GM21515 (cell line): ENCODE measurements at regions not wholly inside any gene's neighbourhood (a gene's known extent, or its start where the extent isn't known, plus 50 kb on each side); places are given as distances from the start of the nearest gene placed in this dataset.

Experiments used
- ATAC-seq: cut with Tn5 transposase; IDR thresholded peaks from one replicate; pipeline ENCODE4 v1.9.1; 2021; ENCODE audit not compliant: unreplicated experiment

DNA sequence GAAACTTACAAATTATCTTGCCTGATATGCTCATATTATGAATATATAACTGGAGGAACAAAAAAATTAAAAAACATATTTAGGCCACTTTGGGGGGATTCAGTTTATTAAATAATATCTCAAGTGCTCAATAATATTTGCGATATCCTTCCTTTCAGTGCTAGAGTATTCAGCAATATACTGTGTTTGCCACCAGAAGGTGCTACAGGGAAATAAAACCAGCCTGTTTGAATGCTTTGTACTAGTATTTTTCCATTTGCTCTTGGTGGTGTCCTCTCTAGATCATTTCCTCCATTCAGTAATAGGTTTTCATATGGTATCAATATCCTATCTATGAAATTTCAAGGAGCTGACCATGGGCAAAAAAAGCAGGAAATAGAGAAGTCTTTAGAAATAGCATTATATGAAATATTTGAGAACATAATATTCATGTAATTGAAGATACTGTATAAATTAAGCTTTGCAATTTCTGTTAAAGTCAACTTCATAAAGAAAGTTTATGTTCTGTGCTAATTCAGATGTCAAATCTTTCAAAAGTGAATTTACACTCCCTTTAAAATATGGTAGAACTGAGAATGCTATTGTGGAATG is 106.2 kb upstream of the NAV3 start:
- ATAC-seq = no peak

DNA sequence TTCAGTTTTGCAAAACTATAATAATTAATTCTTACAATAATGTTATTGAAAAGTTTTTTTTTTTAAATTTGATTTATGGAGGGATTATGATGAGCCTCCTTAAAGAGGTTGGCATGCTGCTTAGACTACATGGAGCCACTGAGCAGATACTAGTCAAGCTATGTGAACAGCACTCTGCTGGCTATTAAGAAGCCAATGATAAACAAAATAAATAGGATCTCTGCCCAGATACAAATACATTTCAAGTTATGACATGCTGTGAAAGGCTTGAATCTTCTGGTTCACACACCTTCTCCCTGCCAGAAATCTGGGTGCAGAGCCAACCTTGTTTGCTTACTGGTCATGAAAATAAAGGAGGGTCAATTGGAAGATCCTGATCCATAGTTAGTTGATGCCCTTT is 107.4 kb upstream of the NAV3 start:
- ATAC-seq = no peak

DNA sequence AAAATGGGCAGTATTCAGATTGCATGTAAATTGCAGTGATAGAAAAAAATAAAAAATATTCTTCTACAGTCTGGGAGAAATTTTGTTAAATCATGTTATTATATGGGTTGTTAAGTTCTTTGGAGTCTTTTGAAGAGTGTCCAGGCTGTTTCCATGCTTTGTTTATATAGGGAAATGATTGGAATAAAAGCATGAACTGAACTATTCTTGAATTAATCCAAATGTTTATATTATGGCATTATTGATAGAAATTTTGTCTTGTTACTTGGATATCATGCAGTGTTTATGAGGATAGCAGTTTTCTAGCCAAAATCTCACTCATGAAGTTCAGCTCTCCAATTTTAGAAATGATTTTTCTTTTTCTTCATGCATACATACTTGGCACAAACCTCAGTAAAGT is 108.2 kb upstream of the NAV3 start:
- no peak for ATAC-seq

DNA sequence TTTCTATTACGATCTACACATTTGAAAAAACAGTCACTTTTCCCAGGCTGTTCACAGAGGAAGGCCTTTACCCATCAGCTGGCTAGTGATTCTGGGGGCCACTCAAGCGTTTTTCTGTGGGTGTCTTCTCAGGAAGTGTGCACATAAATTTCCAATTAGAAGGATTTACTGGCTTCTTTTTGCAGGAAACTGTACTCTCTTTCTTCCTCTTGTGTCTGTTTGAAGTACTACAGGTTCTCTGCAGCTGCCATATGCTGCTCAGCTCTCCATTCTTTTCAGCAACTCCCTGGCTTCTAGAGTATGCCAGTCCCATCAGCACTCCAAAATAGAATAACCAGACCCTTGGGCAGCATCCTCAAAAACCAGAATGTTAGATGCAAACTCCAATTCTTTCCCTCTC is 110.4 kb upstream of the NAV3 start:
- ATAC-seq = no peak

DNA sequence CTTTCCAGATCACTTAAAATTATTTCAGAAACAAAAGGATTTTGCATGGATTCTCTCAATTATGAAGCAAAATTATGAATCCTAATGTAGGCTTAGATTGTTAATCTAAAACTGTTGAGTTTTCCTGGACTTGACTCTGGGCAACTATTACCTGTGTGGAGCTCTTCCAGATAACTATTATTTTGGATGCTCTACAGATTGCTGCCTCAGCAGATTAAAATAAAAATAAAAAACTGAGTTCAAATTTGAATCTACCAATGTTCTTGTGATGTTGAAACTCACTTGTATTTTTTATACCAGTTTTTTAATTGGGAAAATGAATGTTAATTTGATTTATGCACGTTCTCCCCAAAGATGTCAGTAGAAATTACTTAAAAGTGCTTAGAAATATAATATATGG is 120.5 kb upstream of the NAV3 start:
- ATAC-seq = no peak

DNA sequence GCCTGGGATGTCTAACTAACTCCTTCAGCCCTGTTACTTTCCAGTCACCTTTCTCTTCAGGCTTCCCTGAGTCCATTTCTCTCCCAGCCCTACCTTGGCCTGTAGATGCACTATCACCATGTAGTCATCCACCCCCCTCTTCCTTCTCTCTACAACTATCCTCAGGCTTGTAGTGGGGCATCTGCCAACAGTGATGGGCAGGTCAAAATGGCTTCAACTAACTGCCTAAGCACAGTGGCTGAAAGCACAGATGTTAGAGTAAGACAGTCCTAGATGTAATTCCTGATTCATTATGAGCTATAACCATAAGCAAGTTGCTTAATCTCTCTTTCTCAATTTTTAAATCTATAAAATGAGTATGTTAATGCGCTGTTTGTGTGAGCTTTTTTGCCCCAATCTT is 133.6 kb upstream of the NAV3 start:
- no peak for ATAC-seq

DNA sequence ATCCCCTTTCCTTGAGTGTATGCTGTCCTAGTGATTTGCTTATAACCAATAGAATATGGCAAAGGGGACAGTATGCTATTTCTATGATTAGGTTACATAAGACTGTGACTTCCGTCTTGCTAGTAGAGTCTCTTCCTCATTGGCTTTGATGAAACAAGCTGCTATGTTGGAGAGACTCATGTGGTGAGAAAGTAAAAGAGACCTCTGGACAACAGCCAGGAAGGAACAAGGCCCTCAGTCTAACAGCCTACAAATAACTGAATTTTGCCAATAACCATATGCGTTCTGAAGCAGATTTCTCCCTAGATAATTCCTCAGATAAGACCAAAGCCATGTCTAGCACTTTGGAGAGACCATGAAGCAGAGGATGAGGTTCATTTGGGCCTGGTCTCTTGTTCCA is 134.5 kb upstream of the NAV3 start:
- ATAC-seq = no peak

DNA sequence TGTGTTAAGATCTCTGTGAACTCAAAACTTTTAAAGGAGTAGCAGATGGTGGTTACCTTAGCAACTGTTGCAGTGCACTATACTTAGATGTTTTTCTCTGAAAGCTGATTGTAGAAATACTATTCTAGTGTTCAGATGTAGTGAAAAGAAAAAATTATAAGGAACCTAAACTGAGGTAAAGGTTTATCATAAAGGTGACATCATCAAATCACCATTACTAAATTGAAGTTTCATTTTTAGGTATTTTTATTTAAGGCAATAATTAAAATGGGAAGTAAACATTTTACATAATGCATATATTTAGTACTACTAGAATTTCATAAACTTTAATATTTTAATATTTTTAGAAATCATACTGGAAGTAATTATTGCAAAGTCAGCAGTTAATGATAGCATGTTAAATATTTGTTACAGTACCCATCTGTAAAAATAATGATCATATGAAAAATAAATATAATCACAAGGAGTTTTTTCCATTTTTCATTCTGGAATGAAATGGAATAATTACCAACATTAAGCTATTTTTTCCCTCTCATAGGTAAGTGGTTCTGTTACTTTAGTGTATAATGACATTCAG is 141.1 kb upstream of the NAV3 start:
- ATAC-seq = no peak

DNA sequence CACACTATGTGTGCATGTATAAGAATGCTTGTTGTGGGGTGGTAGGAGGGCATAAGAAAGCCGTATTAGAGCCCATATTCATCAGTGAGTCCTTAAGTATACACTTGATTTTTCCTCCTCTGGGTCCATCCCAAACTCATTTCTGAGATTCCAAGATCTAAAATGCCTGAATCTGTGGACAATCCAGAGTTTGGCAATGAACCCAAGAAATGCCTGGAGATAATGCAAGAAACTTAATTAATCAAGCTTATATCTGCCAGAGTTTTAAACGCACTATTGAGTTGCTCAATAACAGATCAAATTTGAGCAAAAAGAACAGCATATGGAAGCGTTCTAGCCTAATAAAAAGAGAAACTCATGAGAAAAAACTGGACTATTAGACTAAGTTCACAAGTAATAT is 143.4 kb upstream of the NAV3 start:
- ATAC-seq = no peak

DNA sequence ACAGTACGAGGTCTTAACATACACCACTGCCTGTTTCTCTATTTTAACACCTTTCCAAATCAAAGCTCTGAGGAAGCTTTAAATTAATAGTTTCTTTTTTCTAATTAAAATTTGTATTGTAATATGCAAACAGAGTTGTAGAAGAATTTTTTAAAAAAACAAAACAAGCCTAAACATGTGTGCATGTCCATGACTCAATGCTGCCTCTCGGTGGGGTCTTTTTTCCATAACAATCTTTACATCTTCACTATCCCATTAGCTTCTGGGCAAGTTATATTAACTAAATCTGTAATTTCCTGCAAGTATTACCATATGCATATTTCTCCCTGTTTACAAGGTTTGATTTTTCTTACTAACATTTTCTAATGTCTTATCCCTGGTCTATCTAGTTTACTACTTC is 143.9 kb upstream of the NAV3 start:
- ATAC-seq = no peak

DNA sequence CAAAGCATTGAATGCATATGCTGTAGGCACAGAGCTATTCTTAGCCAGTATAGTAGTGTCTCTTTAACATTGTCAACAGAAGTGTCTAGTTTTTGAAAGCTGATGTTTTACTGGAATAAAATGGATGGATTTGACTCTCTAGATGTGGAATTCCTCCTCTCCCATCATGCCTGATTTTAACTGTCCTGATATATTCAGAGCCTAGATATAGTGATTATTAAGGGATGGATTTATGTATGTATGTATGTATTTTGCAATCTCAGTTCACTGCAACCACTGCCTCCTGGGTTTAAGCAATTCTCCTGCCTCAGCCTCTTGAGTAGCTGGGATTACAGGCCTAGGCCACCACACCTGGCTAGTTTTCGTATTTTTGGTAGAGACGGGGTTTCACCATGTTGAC is 144.8 kb upstream of the NAV3 start:
- no peak for ATAC-seq

DNA sequence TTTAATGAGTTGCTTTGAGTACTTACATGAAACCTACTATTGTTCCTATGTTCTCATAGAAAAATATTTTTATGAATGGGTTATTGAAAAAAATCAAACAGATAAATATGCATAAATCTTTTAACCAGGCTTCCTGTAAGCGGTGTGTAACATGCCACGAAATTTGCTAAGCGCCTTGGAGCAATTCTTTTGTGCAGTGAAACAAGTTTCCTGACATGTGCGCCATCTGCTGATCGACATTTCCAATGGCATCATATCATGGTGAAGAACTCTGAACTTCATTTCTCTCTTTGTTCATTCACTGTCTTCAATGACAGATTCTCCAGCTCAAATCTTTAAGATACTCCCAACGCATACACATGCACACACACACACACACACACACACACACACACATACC is 145.6 kb upstream of the NAV3 start:
- peak; percentile 71 for ATAC-seq

DNA sequence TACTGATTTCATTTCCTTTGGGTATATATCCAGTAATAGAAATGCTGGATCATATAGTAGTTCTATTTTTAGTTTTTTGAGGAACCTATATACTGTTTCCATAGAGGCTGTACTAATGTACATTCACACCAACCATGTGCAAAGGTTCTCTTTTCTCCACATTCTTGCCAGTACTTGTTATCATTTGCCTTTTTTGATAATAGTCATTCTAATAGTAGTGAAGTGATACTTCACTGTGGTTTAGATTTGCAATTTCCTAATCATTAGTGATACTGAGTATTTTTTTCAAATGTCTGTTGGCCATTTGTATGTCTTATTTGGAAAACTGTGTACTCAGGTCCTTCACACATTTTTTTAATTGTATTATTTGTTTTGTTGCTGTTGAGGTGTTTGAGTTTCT is 148.2 kb upstream of the NAV3 start:
- no peak for ATAC-seq

DNA sequence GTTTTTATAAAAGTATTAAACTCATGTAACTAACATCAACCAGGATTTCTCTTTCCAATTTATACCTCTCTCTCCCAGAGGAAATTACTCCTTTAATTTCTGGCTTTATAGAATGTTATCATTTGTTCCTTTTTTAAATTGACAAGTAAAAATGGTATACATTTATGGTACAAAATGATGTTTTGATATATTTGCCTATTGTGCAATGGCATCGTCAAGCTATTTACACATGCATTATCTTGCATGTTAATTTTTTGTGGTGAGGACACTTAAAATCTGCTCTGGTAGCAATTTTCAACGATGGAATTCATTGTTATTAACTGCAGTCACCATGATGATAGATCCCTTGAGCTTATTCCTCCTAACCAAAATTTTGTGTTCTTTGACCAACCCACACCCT is 149.0 kb upstream of the NAV3 start:
- ATAC-seq = no peak

DNA sequence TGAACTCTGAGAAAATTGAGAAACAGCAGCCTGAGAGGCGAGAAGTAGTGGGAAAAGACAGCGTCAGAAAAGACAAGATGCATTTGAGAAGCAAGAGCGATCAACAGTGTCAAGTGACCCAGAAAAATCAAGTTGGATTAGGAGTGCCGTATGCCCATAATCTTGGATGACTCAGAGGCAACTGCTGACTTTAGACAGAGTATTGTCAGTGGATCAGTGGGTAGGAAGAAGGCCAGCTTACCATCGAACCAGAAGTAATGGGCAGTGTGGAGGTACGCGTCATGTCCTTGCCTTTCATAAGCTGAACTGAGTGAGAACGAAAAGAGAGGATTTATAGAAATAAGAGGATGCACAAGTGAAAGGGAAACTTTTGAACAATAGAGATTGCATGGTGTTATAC is 151.0 kb upstream of the NAV3 start:
- ATAC-seq = no peak

DNA sequence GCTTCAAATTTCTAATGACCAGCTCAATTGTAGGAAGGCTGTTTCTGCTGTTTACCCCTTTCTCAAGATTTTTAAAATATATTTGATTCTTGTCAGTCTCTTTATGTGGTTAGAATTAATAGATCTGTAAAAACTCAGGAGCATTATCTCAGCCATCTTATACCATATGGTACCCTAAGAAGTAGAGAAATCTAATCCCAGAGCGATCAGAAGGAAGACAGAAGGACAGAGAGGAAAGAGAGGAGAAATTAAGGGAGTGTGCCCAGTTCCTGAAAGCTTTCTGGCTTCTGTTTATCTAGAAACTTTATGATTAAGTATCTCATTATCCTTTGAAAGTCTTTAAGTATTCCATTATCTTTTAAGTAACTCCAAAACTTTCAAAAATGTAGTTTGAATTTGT is 152.1 kb upstream of the NAV3 start:
- ATAC-seq = no peak

DNA sequence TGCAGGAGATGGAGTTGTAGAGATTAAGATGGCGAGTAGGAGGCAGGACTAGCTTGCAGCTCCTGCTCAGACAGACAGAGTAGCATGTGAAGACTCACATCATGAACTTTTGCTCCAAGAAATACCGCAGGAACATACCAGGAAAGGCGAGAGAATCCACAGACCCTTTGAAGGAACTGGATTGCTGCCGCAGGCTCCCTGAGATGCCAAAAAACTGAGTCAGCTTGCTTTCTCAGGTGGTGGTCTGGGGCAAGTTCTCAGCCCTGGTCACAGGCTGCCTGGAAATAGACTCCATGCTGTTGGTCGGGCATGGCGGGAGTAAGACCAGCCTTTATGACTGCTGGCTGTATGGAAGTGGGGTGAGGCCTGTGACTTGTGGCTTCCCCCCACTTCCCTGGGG is 163.6 kb upstream of the NAV3 start:
- ATAC-seq = no peak

DNA sequence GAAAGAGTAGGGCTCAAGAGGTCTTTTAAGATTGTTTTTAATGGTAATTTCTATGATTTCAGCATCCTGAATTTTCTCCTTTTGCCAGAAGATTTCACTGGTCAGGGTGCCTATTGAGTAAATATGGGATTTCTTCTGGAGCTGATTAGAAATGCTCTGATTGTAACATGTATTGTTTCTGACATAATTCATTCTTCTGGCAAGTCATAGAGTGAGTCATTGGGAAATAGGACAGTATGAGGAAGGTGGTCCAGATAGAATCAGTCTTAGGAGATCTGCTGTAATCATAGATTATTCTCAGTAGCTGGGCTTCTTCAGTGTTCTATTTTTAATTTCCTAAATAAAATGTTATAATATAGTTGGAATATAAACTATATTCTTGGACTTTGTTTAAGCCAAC is 182.0 kb upstream of the NAV3 start:
- ATAC-seq = no peak

DNA sequence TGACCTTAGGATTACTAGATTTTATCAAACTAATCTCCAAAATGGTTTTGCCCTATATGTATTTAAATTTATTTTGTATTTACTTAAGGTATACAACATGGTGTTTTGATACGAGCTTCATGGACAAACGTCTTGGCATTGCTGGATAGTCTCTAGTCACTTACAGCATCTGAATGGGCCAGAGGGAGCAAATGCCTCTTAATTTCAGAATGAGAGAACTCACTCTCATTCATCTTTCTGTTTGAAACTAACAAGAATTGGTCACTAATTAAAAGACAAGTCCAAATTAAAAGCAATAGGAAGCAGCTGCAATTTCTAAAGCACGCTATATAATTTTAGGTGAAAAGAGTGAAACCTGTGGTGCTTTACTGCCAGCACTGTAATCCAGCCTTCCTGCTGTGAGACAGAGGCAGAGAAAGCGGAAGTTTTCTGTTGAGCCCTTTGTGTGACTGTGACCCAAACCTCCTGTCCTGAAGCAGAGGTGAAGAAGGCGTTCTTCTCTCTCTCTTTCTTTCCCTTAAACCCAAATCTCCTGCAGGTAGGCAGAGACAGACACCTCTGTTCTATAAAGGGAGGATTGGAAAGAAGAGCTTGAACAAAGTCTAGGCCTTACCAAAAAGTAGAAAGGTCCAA is 184.6 kb upstream of the NAV3 start:
- ATAC-seq = no peak

DNA sequence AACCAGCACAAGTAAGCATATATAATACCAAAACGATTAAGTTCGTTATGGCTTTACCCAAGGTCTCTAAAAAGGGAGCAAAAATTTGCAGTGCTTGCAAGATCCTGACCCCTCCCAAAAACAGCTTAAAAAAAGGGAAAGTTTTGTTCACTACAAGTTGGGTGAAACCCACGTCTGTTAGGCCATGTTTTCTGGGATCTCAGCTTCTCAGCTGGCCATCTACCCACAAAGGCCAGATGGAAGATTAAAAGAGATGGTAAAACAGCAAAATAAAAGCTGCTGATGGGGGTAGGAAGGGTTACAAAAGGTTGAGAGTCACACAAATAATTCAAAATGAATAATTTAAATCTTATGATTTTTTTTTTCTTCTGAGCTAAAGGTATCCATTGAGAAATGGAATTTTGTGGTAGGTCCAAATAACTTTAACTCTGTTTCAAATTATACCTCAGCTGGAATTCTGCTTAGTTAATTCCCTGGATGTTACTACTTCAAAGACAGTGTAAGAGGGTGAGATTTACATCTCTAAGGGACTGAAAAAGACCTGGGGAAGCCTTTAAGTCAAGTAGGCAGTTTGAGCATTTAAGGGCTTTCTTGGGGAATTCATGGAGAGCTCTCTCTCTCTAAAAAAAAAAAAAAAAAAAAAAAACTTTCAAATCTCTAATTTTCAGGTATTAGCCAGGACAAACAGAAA is 185.6 kb upstream of the NAV3 start:
- no peak for ATAC-seq

DNA sequence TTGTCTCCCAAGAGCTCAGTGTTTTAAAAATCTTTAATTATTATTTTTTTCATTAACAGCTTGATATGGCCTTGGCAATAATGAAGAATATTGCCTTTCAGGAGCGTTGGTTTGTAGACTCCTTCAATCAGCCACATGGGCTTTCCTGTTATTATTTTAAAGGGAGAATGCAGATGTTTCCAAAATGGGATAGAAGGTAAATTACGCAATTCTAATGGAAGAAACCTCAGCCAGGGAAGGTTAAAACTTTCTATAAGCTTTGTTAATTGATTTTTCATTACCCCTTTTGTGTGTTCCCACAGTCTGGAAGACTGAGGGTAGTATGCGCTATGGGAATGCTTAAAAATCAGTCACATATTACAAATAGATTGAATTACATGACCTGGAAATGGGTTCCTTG is 188.4 kb upstream of the NAV3 start:
- ATAC-seq = no peak

DNA sequence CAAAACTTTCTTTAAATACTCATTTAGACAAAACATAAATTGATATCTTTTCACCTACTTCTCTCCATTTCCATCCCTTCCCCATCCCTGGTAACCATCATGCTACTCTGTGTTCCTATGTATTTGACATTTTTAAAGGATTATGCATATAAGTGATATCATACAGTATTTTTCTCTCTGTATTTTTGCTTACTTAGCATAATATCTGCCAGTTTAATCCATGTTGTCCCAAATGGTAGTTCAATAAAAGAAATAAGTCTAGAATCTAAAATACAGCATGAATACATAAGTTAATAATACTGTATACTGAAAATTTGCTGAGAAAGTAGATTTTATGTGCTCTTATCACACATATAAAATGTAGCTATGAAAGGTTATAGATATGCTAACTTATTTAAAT is 190.3 kb upstream of the NAV3 start:
- no peak for ATAC-seq
